ENCODE measurements at regions not wholly inside any gene's neighbourhood (a gene's known extent, or its start where the extent isn't known, plus 50 kb on each side); places are given as distances from the start of the nearest gene placed in this dataset.
A peak's percentile ranks its signal among the peaks of the same experiment; 100 is the strongest.

GRCh38 chrX:46447384-46447783, 97.8 kb downstream of the ZNF674 start:
- peak overlapping the region; percentile 55 for H3K9ac ChIP-seq
- peak overlapping the region; percentile 77 for H3K4me2 ChIP-seq
- no peaks in the 10 kb centered on the region for H4K20me1 ChIP-seq (ENCODE audit: low read depth)
- no peaks in the 10 kb centered on the region for H3K27me3 Mint-ChIP-seq (ENCODE audit: insufficient read depth, low read depth)
- peak overlapping the region; percentile 59 for H3K4me3 ChIP-seq
- H3K27ac Mint-ChIP-seq = no peak overlapping the region
- H3K36me3 ChIP-seq = peaks cover 1% of the 10 kb centered on the region
- peaks cover 8% of the 10 kb centered on the region for H3F3A ChIP-seq (ENCODE audit: low read depth)
- H3K4me1 Mint-ChIP-seq = peaks cover 7% of the 10 kb centered on the region
- peaks cover 3% of the 10 kb centered on the region for H3K36me3 Mint-ChIP-seq
- no peak overlapping the region for H3K27ac ChIP-seq
- H3K9me3 ChIP-seq (ENCODE audit: low read depth) = no peaks in the 10 kb centered on the region
- H3K4me3 Mint-ChIP-seq = peak overlapping the region; percentile 92
- H3K4me1 ChIP-seq = no peaks in the 10 kb centered on the region
- H3K27me3 ChIP-seq = no peaks in the 10 kb centered on the region
- peak overlapping the region; percentile 38 for H2AFZ ChIP-seq (replicated peaks)
- DNase-seq (ENCODE audit: low spot score) = no peak
- TF ChIP-seq EZH2phosphoT487 (IDR thresholded peaks at IDR 0.05) (no peak), CTCF (IDR thresholded peaks at IDR 0.05) (no peak), EZH2 (IDR thresholded peaks at IDR 0.05) (no peak)
- H3K9me3 Mint-ChIP-seq = peaks cover 2% of the 10 kb centered on the region
- peaks cover 11% of the 10 kb centered on the region for H3K79me2 ChIP-seq (ENCODE audit: low read depth)

- H3K4me3 ChIP-seq = peak overlapping the region; percentile 59
- H3K27me3 ChIP-seq = no peaks in the 10 kb centered on the region
- no peaks in the 10 kb centered on the region for H3K9me3 ChIP-seq (ENCODE audit: low read depth)
- DNase-seq (ENCODE audit: low spot score) = peak; percentile 93
- H3K9me3 Mint-ChIP-seq = peaks cover 2% of the 10 kb centered on the region
- peak overlapping the region; percentile 63 for H3K9ac ChIP-seq
- no peaks in the 10 kb centered on the region for H3K27me3 Mint-ChIP-seq (ENCODE audit: insufficient read depth, low read depth)
- no peak for TF ChIP-seq EZH2phosphoT487 (IDR thresholded peaks at IDR 0.05)
- H3K4me1 ChIP-seq = no peaks in the 10 kb centered on the region
- peak overlapping the region; percentile 77 for H3K4me2 ChIP-seq
- H3K79me2 ChIP-seq (ENCODE audit: low read depth) = peaks cover 11% of the 10 kb centered on the region
- peak overlapping the region; percentile 92 for H3K4me3 Mint-ChIP-seq
- peak overlapping the region; percentile 38 for H2AFZ ChIP-seq (replicated peaks)
- peaks cover 7% of the 10 kb centered on the region for H3K4me1 Mint-ChIP-seq
- peak overlapping the region; percentile 99 for H3K27ac Mint-ChIP-seq
- no peaks in the 10 kb centered on the region for H3K36me3 ChIP-seq
- H3K27ac ChIP-seq = peak overlapping the region; percentile 87
- H3K36me3 Mint-ChIP-seq = peaks cover 3% of the 10 kb centered on the region
- H3F3A ChIP-seq (ENCODE audit: low read depth) = peaks cover 8% of the 10 kb centered on the region
- no peaks in the 10 kb centered on the region for H4K20me1 ChIP-seq (ENCODE audit: low read depth)
These were observed 98.4 kb downstream of the ZNF674 start for GRCh38 chrX:46446727-46447378.

- Mint-ChIP-seq H3K4me3 (no peak overlapping the region), H3K27ac (no peak overlapping the region), H3K27me3 (ENCODE audit: insufficient read depth, low read depth) (no peaks in the 10 kb centered on the region), H3K9me3 (peaks cover 7% of the 10 kb centered on the region), H3K4me1 (peaks cover 7% of the 10 kb centered on the region), H3K36me3 (no peaks in the 10 kb centered on the region)
- Histone ChIP-seq H3K9ac (no peak overlapping the region), H3K36me3 (no peaks in the 10 kb centered on the region), H2AFZ (replicated peaks) (no peak overlapping the region), H3K4me1 (no peaks in the 10 kb centered on the region), H3K4me3 (no peak overlapping the region), H3K9me3 (ENCODE audit: low read depth) (no peaks in the 10 kb centered on the region), H3K27me3 (no peaks in the 10 kb centered on the region), H3F3A (ENCODE audit: low read depth) (peaks cover 8% of the 10 kb centered on the region), H3K27ac (no peak overlapping the region), H3K79me2 (ENCODE audit: low read depth) (peaks cover 11% of the 10 kb centered on the region), H4K20me1 (ENCODE audit: low read depth) (no peaks in the 10 kb centered on the region), H3K4me2 (no peak overlapping the region)
- no peak for TF ChIP-seq EZH2phosphoT487 (IDR thresholded peaks at IDR 0.05)
- TF ChIP-seq CTCF (IDR thresholded peaks at IDR 0.05) = no peak
- TF ChIP-seq EZH2 (IDR thresholded peaks at IDR 0.05) = no peak
- no peak for DNase-seq (ENCODE audit: low spot score)
These were observed 101.2 kb downstream of the ZNF674 start for GRCh38 chrX:46444011-46444410.

GRCh38 chrX:46436744-46437143, 108.5 kb downstream of the ZNF674 start:
- Mint-ChIP-seq H3K9me3 (peaks cover 8% of the 10 kb centered on the region), H3K4me1 (no peaks in the 10 kb centered on the region), H3K4me3 (no peak overlapping the region), H3K27me3 (ENCODE audit: insufficient read depth, low read depth) (no peaks in the 10 kb centered on the region), H3K36me3 (no peaks in the 10 kb centered on the region), H3K27ac (no peak overlapping the region)
- Histone ChIP-seq H3F3A (ENCODE audit: low read depth) (no peaks in the 10 kb centered on the region), H4K20me1 (ENCODE audit: low read depth) (no peaks in the 10 kb centered on the region), H3K4me3 (no peak overlapping the region), H3K9ac (no peak overlapping the region), H3K27ac (no peak overlapping the region), H3K79me2 (ENCODE audit: low read depth) (no peaks in the 10 kb centered on the region), H3K4me1 (no peaks in the 10 kb centered on the region), H3K36me3 (no peaks in the 10 kb centered on the region), H2AFZ (replicated peaks) (no peak overlapping the region), H3K9me3 (ENCODE audit: low read depth) (no peaks in the 10 kb centered on the region), H3K4me2 (no peak overlapping the region), H3K27me3 (no peaks in the 10 kb centered on the region)
- TF ChIP-seq CTCF (IDR thresholded peaks at IDR 0.05) (no peak), EZH2 (IDR thresholded peaks at IDR 0.05) (no peak), EZH2phosphoT487 (IDR thresholded peaks at IDR 0.05) (no peak)
- DNase-seq (ENCODE audit: low spot score) = no peak

All from neural progenitor cell (in vitro differentiated cells).